Endothelial cell of umbilical vein (primary cell): ENCODE measurements at regions not wholly inside any gene's neighbourhood (a gene's known extent, or its start where the extent isn't known, plus 50 kb on each side); places are given as distances from the start of the nearest gene placed in this dataset.

Experiments used
- CTCF ChIP-seq, 2 donors: IDR thresholded peaks; 1 replicate in 1 of 2; 2 replicates in 1 of 2; pipeline ENCODE4 v1.5.1; 2011; ENCODE audit warnings: low read length in 2 of 2, mild to moderate bottlenecking in 2 of 2, moderate library complexity in 2 of 2, control low read depth in 1 of 2, inconsistent platforms in 1 of 2, low read depth in 1 of 2; ENCODE audit not compliant: insufficient read depth in 1 of 2; ENCODE audit errors: extremely low read depth in 1 of 2
- EZH2 ChIP-seq: IDR thresholded peaks from 2 replicates; pipeline ENCODE4 v1.6.1; 2012; ENCODE audit warnings: borderline replicate concordance, low read depth, mild to moderate bottlenecking, moderate library complexity, low read length, inconsistent platforms; ENCODE audit not compliant: severe bottlenecking
- POLR2A ChIP-seq: IDR thresholded peaks from 2 replicates; pipeline ENCODE4 v1.6.1; 2012; ENCODE audit warnings: low read depth, mild to moderate bottlenecking, control low read depth, low read length
- POLR2AphosphoS5 ChIP-seq: IDR thresholded peaks from 2 replicates; pipeline ENCODE4 v1.6.1; 2012; ENCODE audit warnings: low read depth, mild to moderate bottlenecking, control low read depth, low read length, moderate library complexity; ENCODE audit not compliant: insufficient read depth

GRCh38 chr16:87066133-87067002, 250.8 kb downstream of the C16orf95 start:
- TF ChIP-seq CTCF (IDR thresholded peaks at IDR 0.05; ENCODE audit: extremely low read depth in 1 of 2, insufficient read depth in 1 of 2, low read depth in 1 of 2, low read length in 2 of 2) (no peak), EZH2 (no peak), POLR2A (no peak), POLR2AphosphoS5 (no peak)
